K562 (cell line): ENCODE measurements at regions not wholly inside any gene's neighbourhood (a gene's known extent, or its start where the extent isn't known, plus 50 kb on each side); places are given as distances from the start of the nearest gene placed in this dataset.

Source experiments
- ATAC-seq: fragments of 200-7000 bp; cut with Tn5 transposase; 3 replicates; pipeline ENCODE4 v1.9.1; 2020; ENCODE audit warnings: moderate library complexity
- BruUV-seq: library from RNA; stranded (reverse); fragments of 400-500 nt; replicated peaks from 2 replicates; lab custom pipeline; 2021; lab: Mats Ljungman, UMichigan
- CTCF ChIA-PET: fragments of 300-600 bp; formaldehyde crosslinking; extraction: SDS; loops from one replicate; lab custom pipeline; 2021; ENCODE audit warnings: low intra/inter-chr PET ratio; lab: Yijun Ruan, JAX
- POLR2A ChIA-PET: fragments of 300-600, 350-650 bp; sonication (Branson Sonifier 250); formaldehyde crosslinking; extraction: SDS; loops from one replicate; lab custom pipeline; 2021; ENCODE audit warnings: antibody characterized with exemption, inconsistent platforms; lab: Yijun Ruan, JAX
- DNase-seq, 4 experiments: peaks; one replicate each; pipeline versions ENCODE4 v3.0.0 to v3.0.0-alpha.2; 2011 to 2018; ENCODE audit warnings: low spot score in 3 of 4, mixed read lengths in 3 of 4; ENCODE audit errors: extremely low read depth in 1 of 4
- FAIRE-seq: peaks from 2 replicates; lab custom pipeline; 2011; peaks lifted over from hg19 to GRCh38; lab: Jason Lieb, UNC
- H2AFZ ChIP-seq: 2 replicates; pipeline ENCODE4 v1.6.0; 2011; ENCODE audit warnings: low read depth, low read length, control low read depth, inconsistent platforms
- H3K27ac ChIP-seq: fragments of 200-600 bp; 3 replicates; pipeline ENCODE4 v1.8.0; 2011; ENCODE audit warnings: low read depth, mild to moderate bottlenecking, control low read depth, inconsistent platforms, low read length, moderate library complexity, mixed read lengths; ENCODE audit errors: extremely low read depth
- H3K27me3 ChIP-seq, 2 experiments: fragments of 300-600 bp in 1 of 2; 2 replicates in 1 of 2; 3 replicates in 1 of 2; pipeline versions ENCODE4 v1.6.0 to v1.8.0; 2011; ENCODE audit warnings: inconsistent platforms in 2 of 2, low read length in 2 of 2, mild to moderate bottlenecking in 1 of 2, mixed read lengths in 1 of 2, moderate library complexity in 1 of 2; ENCODE audit not compliant: control insufficient read depth in 2 of 2, insufficient read depth in 2 of 2
- H3K36me3 ChIP-seq: fragments of 300-600 bp; 3 replicates; pipeline ENCODE4 v1.8.0; 2011; ENCODE audit warnings: mild to moderate bottlenecking, low read length, inconsistent platforms; ENCODE audit not compliant: control insufficient read depth, insufficient read depth
- H3K4me1 ChIP-seq, 2 experiments: fragments of 200-600 bp in 1 of 2; replicated peaks in 1 of 2; 2 replicates in 1 of 2; 3 replicates in 1 of 2; pipeline versions ENCODE4 v1.5.1 to v1.8.0; 2011; ENCODE audit warnings: inconsistent platforms in 2 of 2, low read length in 2 of 2, mild to moderate bottlenecking in 1 of 2, mixed read lengths in 1 of 2, moderate library complexity in 1 of 2; ENCODE audit not compliant: control insufficient read depth in 2 of 2, insufficient read depth in 2 of 2
- H3K4me2 ChIP-seq: 2 replicates; pipeline ENCODE4 v1.6.1; 2011; ENCODE audit warnings: low read length, control low read depth, inconsistent platforms, mixed read lengths; ENCODE audit not compliant: insufficient read depth
- H3K4me3 ChIP-seq: fragments of 200-600 bp; sonication (generic), shearing (Covaris generic); 2 replicates; pipeline ENCODE4 v1.5.1; 2016; ENCODE audit warnings: control low read depth, inconsistent platforms
- H3K79me2 ChIP-seq: fragments of 200-600 bp; 3 replicates; pipeline ENCODE4 v1.8.0; 2011; ENCODE audit warnings: low read length, inconsistent platforms; ENCODE audit not compliant: control insufficient read depth, insufficient read depth
- H3K9ac ChIP-seq, 2 experiments: 2 replicates each; pipeline versions ENCODE4 v1.6.0 to v1.6.1; 2011; ENCODE audit warnings: low read depth in 2 of 2, low read length in 2 of 2, control low read depth in 1 of 2, inconsistent platforms in 1 of 2, mild to moderate bottlenecking in 1 of 2, mixed read lengths in 1 of 2; ENCODE audit not compliant: insufficient read depth in 1 of 2
- H3K9me1 ChIP-seq: one replicate; pipeline ENCODE4 v1.6.0; 2011; ENCODE audit warnings: inconsistent platforms, mild to moderate bottlenecking, low read length, moderate library complexity; ENCODE audit not compliant: control insufficient read depth, insufficient read depth
- H3K9me3 ChIP-seq: replicated peaks from 2 replicates; pipeline ENCODE4 v1.5.1; 2011; ENCODE audit warnings: low read depth, low read length, inconsistent platforms; ENCODE audit not compliant: control insufficient read depth, insufficient read depth
- H4K20me1 ChIP-seq: replicated peaks from 2 replicates; pipeline ENCODE4 v1.6.1; 2011; ENCODE audit warnings: low read length, inconsistent platforms, mixed read lengths; ENCODE audit not compliant: control insufficient read depth, insufficient read depth
- BACH1 ChIP-seq: fragments of 200-800 bp; sonication (Bioruptor generic); IDR thresholded peaks from 2 replicates; pipeline ENCODE4 v1.6.1; 2016; ENCODE audit warnings: missing genetic modification characterization, missing compliant biosample characterization
- EP300 ChIP-seq: IDR thresholded peaks from 2 replicates; pipeline ENCODE4 v1.6.1; 2012; ENCODE audit warnings: low read length, improper control_type of control experiment
- FOXP1 ChIP-seq: sonication (generic); formaldehyde crosslinking; IDR thresholded peaks from 2 replicates; pipeline ENCODE4 v1.8.0; 2022; ENCODE audit warnings: mild to moderate bottlenecking, missing genetic modification reagents
- HDAC1 ChIP-seq, 2 experiments: fragments of 450-650 bp; IDR thresholded peaks; 2 replicates each; pipeline ENCODE4 v1.6.1; 2016 to 2017; ENCODE audit warnings: inconsistent platforms in 1 of 2, mild to moderate bottlenecking in 1 of 2, moderate library complexity in 1 of 2
- HDAC2 ChIP-seq: fragments of 450-650 bp; IDR thresholded peaks from 2 replicates; pipeline ENCODE4 v1.6.1; 2016; ENCODE audit warnings: mild to moderate bottlenecking
- IFI16 ChIP-seq: fragments of 250-450 bp; sonication (Bioruptor Pico); IDR thresholded peaks from 2 replicates; pipeline ENCODE4 v2.1.2; 2022; ENCODE audit warnings: mild to moderate bottlenecking, inconsistent platforms
- JUN ChIP-seq, 2 experiments: sonication (generic) in 1 of 2; formaldehyde crosslinking in 1 of 2; IDR thresholded peaks; 2 replicates each; pipeline versions ENCODE4 v1.6.1 to v1.8.0; 2012 to 2022; ENCODE audit warnings: borderline replicate concordance in 2 of 2, mild to moderate bottlenecking in 2 of 2, improper control_type of control experiment in 1 of 2, low read depth in 1 of 2, low read length in 1 of 2, missing genetic modification reagents in 1 of 2
- KDM4B ChIP-seq, 2 experiments: fragments of 450-650 bp in 1 of 2; sonication (generic) in 1 of 2; IDR thresholded peaks; 2 replicates each; pipeline ENCODE4 v1.6.1; 2016 to 2017; ENCODE audit warnings: borderline replicate concordance in 2 of 2, antibody characterized with exemption in 1 of 2, low read depth in 1 of 2, mild to moderate bottlenecking in 1 of 2
- LEF1 ChIP-seq: fragments of 450-650 bp; IDR thresholded peaks from 2 replicates; pipeline ENCODE4 v1.6.1; 2016; ENCODE audit warnings: mild to moderate bottlenecking
- SLC30A9 ChIP-seq: fragments of 250-450 bp; sonication (Bioruptor Pico); IDR thresholded peaks from 2 replicates; pipeline ENCODE4 v1.8.0; 2022; ENCODE audit warnings: mild to moderate bottlenecking, moderate library complexity
- TCF7 ChIP-seq: sonication (generic); IDR thresholded peaks from 2 replicates; pipeline ENCODE4 v1.6.1; 2016; ENCODE audit warnings: antibody characterized with exemption, borderline replicate concordance
- ZNF583 ChIP-seq: fragments of 250-450 bp; sonication (Bioruptor Pico); IDR thresholded peaks from 2 replicates; pipeline ENCODE4 v1.4.0; 2020
- ZNF696 ChIP-seq: fragments of 250-450 bp; sonication (Bioruptor Pico); conservative IDR thresholded peaks from 2 replicates; pipeline ENCODE4 v1.4.0; 2020; ENCODE audit warnings: mild to moderate bottlenecking, moderate library complexity
- WGBS: fragments of 100-300 bp; shearing (Covaris generic); methylation state at CpG from one replicate; pipeline ENCODE4 v1.1.6; 2016; ENCODE audit warnings: low coverage, mixed read lengths; ENCODE audit not compliant: insufficient coverage; ENCODE audit errors: missing lambda C conversion rate; 5-methylcytosine and 5-hydroxymethylcytosine counted together
- in situ Hi-C: fragments of 300-500 bp; cut with MboI; formaldehyde crosslinking; loops from 4 replicates; pipeline ENCODE4 v1.15.0; 2018; ENCODE audit warnings: inconsistent platforms, mixed read lengths
- intact Hi-C: fragments of 100-400 bp; cut with micrococcal nuclease; formaldehyde crosslinking; loops from 2 replicates; pipeline ENCODE4 v1.14.2; 2022
- TF ChIP-seq, protein P1 (sequence below): fragments of 450-650 bp; IDR thresholded peaks from 2 replicates; pipeline ENCODE4 v1.6.1; 2016; ENCODE audit warnings: antibody characterized with exemption
- TF ChIP-seq, protein P2 (sequence below), 2 experiments: fragments of 250-450 bp in 1 of 2; fragments of 450-650 bp in 1 of 2; sonication (Bioruptor Pico) in 1 of 2; IDR thresholded peaks; 2 replicates each; pipeline versions ENCODE4 v1.6.1 to v1.8.0; 2016 to 2021; ENCODE audit warnings: mild to moderate bottlenecking in 2 of 2, moderate library complexity in 2 of 2, missing compliant biosample characterization in 1 of 2, missing genetic modification characterization in 1 of 2
- TF ChIP-seq, protein P3 (sequence below): sonication (generic); formaldehyde crosslinking; IDR thresholded peaks from 2 replicates; pipeline ENCODE4 v1.8.0; 2023; ENCODE audit warnings: mild to moderate bottlenecking, missing genetic modification reagents

DNA sequence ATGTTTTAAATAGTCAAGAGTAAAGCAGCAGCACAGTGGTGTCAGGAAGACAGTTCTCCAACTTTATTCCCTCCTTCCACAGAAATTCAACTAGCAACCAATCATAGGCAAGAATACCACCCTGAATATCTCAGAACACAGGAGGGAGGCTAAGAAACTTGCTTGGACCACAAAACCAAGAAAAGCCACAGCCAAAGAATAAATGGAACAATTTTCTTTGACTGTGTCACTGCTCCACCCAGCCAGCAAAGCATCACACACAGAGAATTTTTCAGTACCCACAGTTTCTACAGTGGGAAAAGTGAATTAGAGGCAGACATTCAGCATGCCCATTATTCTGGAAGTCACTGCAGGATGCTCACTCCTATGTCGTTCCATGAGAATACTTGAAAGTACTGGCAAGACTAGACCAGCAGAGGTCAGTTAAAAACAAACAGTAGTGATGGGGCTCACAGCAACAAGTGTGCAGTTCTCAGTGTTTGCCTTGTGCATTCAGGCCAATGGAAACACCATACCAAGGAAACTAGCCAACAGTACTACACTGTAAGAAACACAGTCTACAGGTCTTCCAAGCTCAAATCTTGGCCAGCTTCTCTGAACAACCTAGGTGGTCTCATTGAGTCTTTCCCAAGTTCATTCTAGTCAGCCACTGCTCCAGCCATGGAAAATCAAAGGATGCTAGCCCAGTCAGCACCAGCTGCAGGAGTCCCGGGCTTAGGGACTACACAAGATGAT lies 56.8 kb upstream of the FOXG1 start:
- DNase-seq (no peak), FAIRE-seq (no peak), ATAC-seq (no peak)
- intact Hi-C loops (no loop called here), in situ Hi-C loops (no loop called here)
- H3K9me3 ChIP-seq: no peaks in the 10 kb centered on the region
- H3K4me2 ChIP-seq: no peak overlapping the region
- ChIA-PET CTCF (no interaction called here), POLR2A (no interaction called here)
- no TSS peak for BruUV-seq
- no peaks in the 10 kb centered on the region for H3K9me1 ChIP-seq
- no peaks in the 10 kb centered on the region for H3K79me2 ChIP-seq
- H3K27me3 ChIP-seq: no peaks in the 10 kb centered on the region
- no peak overlapping the region for H3K9ac ChIP-seq
- H3K4me3 ChIP-seq: no peak overlapping the region
- H2AFZ ChIP-seq: no peak overlapping the region
- H3K4me1 ChIP-seq: no peaks in the 10 kb centered on the region
- 0% methylated on average over 2 of the region's 2 CpGs for WGBS
- no peaks in the 10 kb centered on the region for H4K20me1 ChIP-seq
- no peak overlapping the region for H3K27ac ChIP-seq
- no peaks in the 10 kb centered on the region for H3K36me3 ChIP-seq
- TF ChIP-seq JUN (IDR thresholded peaks at IDR 0.05; ENCODE audit: borderline replicate concordance, low read depth, low read length): no peak
- TF ChIP-seq JUN (CRISPR knock-in tag; IDR thresholded peaks at IDR 0.05; ENCODE audit: borderline replicate concordance): no peak
- no peak for TF ChIP-seq ZNF696 (CRISPR knock-in tag)
- TF ChIP-seq FOXP1 (CRISPR knock-in tag): no peak
- TF ChIP-seq SLC30A9 (CRISPR knock-in tag): no peak
- TF ChIP-seq, protein P1, sequence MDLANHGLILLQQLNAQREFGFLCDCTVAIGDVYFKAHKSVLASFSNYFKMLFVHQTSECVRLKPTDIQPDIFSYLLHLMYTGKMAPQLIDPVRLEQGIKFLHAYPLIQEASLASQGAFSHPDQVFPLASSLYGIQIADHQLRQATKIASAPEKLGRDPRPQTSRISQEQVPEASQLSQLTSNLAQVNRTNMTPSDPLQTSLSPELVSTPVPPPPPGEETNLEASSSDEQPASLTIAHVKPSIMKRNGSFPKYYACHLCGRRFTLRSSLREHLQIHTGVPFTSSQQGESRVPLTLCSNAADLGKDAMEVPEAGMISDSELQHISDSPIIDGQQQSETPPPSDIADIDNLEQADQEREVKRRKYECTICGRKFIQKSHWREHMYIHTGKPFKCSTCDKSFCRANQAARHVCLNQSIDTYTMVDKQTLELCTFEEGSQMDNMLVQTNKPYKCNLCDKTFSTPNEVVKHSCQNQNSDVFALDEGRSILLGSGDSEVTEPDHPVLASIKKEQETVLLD: no peak
- no peak for TF ChIP-seq IFI16
- no peak for TF ChIP-seq LEF1
- TF ChIP-seq, protein P2, sequence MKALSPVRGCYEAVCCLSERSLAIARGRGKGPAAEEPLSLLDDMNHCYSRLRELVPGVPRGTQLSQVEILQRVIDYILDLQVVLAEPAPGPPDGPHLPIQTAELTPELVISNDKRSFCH (CRISPR knock-in tag; IDR thresholded peaks at IDR 0.05): no peak
- TF ChIP-seq, protein P2 (tag; IDR thresholded peaks at IDR 0.05): no peak
- no peak for TF ChIP-seq HDAC1 (IDR thresholded peaks at IDR 0.05)
- TF ChIP-seq BACH1 (tag): no peak
- no peak for TF ChIP-seq ZNF583 (CRISPR knock-in tag)
- no peak for TF ChIP-seq TCF7
- no peak for TF ChIP-seq HDAC2
- no peak for TF ChIP-seq EP300
- TF ChIP-seq, protein P3, sequence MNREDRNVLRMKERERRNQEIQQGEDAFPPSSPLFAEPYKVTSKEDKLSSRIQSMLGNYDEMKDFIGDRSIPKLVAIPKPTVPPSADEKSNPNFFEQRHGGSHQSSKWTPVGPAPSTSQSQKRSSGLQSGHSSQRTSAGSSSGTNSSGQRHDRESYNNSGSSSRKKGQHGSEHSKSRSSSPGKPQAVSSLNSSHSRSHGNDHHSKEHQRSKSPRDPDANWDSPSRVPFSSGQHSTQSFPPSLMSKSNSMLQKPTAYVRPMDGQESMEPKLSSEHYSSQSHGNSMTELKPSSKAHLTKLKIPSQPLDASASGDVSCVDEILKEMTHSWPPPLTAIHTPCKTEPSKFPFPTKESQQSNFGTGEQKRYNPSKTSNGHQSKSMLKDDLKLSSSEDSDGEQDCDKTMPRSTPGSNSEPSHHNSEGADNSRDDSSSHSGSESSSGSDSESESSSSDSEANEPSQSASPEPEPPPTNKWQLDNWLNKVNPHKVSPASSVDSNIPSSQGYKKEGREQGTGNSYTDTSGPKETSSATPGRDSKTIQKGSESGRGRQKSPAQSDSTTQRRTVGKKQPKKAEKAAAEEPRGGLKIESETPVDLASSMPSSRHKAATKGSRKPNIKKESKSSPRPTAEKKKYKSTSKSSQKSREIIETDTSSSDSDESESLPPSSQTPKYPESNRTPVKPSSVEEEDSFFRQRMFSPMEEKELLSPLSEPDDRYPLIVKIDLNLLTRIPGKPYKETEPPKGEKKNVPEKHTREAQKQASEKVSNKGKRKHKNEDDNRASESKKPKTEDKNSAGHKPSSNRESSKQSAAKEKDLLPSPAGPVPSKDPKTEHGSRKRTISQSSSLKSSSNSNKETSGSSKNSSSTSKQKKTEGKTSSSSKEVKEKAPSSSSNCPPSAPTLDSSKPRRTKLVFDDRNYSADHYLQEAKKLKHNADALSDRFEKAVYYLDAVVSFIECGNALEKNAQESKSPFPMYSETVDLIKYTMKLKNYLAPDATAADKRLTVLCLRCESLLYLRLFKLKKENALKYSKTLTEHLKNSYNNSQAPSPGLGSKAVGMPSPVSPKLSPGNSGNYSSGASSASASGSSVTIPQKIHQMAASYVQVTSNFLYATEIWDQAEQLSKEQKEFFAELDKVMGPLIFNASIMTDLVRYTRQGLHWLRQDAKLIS: no peak
- no peak for TF ChIP-seq KDM4B (IDR thresholded peaks at IDR 0.05; ENCODE audit: borderline replicate concordance in 2 of 2, low read depth in 1 of 2)
